Panc1 (cell line): ENCODE measurements at regions not wholly inside any gene's neighbourhood (a gene's known extent, or its start where the extent isn't known, plus 50 kb on each side); places are given as distances from the start of the nearest gene placed in this dataset.

ENCODE experiments used
- ATAC-seq: fragments of 200-7000 bp; cut with Tn5 transposase; 2 replicates; pipeline ENCODE4 v1.9.1; 2020; ENCODE audit warnings: mild to moderate bottlenecking, moderate library complexity
- BruUV-seq: library from RNA; stranded (reverse); fragments of 400-500 nt; replicated peaks from 2 replicates; lab custom pipeline; 2021; lab: Mats Ljungman, UMichigan
- CTCF ChIA-PET: fragments of 300-600 bp; sonication (Branson Sonifier 250); formaldehyde crosslinking; loops from one replicate; lab custom pipeline; 2022; ENCODE audit warnings: antibody characterized with exemption; lab: Charles Lee
- POLR2A ChIA-PET: fragments of 300-600 bp; sonication (Branson Sonifier 250); formaldehyde crosslinking; loops from one replicate; lab custom pipeline; 2022; ENCODE audit warnings: antibody characterized with exemption; lab: Charles Lee
- DNase-seq: peaks from one replicate; pipeline ENCODE4 v3.0.0-alpha.2; 2010; ENCODE audit warnings: low read depth, low spot score
- H3K27ac ChIP-seq: 2 replicates; pipeline ENCODE4 v1.5.1; 2011; ENCODE audit warnings: mild to moderate bottlenecking, low read length, inconsistent platforms
- H3K27me3 ChIP-seq: fragments of 200-500 bp; sonication (Bioruptor generic); 2 replicates; pipeline ENCODE4 v1.6.0; 2014; ENCODE audit warnings: low read length, inconsistent platforms; ENCODE audit not compliant: control insufficient read depth, insufficient read depth
- H3K36me3 ChIP-seq: fragments of 200-500 bp; sonication (Bioruptor generic); 2 replicates; pipeline ENCODE4 v1.5.1; 2014; ENCODE audit warnings: inconsistent platforms, mild to moderate bottlenecking, low read length, moderate library complexity; ENCODE audit not compliant: control insufficient read depth, insufficient read depth
- H3K4me1 ChIP-seq: 2 replicates; pipeline ENCODE4 v1.5.1; 2011; ENCODE audit warnings: inconsistent platforms, mild to moderate bottlenecking, low read length, moderate library complexity; ENCODE audit not compliant: control insufficient read depth, insufficient read depth
- H3K4me3 ChIP-seq, 2 experiments: 2 replicates each; pipeline ENCODE4 v1.5.1; 2011 to 2012; ENCODE audit warnings: low read depth in 2 of 2, low read length in 2 of 2, mild to moderate bottlenecking in 2 of 2, inconsistent platforms in 1 of 2, moderate library complexity in 1 of 2
- H3K9me3 ChIP-seq: fragments of 200-500 bp; sonication (Bioruptor generic); 2 replicates; pipeline ENCODE4 v1.5.1; 2014; ENCODE audit warnings: low read depth, mild to moderate bottlenecking, inconsistent platforms, low read length, moderate library complexity; ENCODE audit not compliant: control insufficient read depth, insufficient read depth
- CTCF ChIP-seq: fragments of 450-650 bp; IDR thresholded peaks from 2 replicates; pipeline ENCODE4 v1.5.1; 2017; ENCODE audit warnings: mild to moderate bottlenecking
- POLR2AphosphoS5 ChIP-seq: IDR thresholded peaks from 2 replicates; pipeline ENCODE4 v1.6.1; 2012; ENCODE audit warnings: mild to moderate bottlenecking, low read depth, low read length, moderate library complexity
- SIN3A ChIP-seq: IDR thresholded peaks from 2 replicates; pipeline ENCODE4 v1.6.1; 2012; ENCODE audit warnings: low read depth, mild to moderate bottlenecking, low read length, moderate library complexity, borderline replicate concordance; ENCODE audit not compliant: insufficient read depth
- TCF7L2 ChIP-seq: IDR thresholded peaks from 2 replicates; pipeline ENCODE4 v1.6.1; 2011; ENCODE audit warnings: mild to moderate bottlenecking, low read depth, low read length, inconsistent platforms
- in situ Hi-C: cut with HindIII; loops from 2 replicates; pipeline ENCODE4 v1.10.0; 2016; ENCODE audit warnings: low sequenced_read_pairs, low pct_unique_long_range_greater_than_20kb
- intact Hi-C: fragments of 100-400 bp; cut with micrococcal nuclease; formaldehyde crosslinking; loops from one replicate; pipeline ENCODE4 v1.10.0; 2022; ENCODE audit not compliant: unreplicated experiment
- TF ChIP-seq, protein P1 (sequence below), 2 experiments: IDR thresholded peaks; 2 replicates each; pipeline ENCODE4 v1.6.1; 2011 to 2012; ENCODE audit warnings: low read depth in 2 of 2, control low read depth in 1 of 2, low read length in 1 of 2, mild to moderate bottlenecking in 1 of 2, moderate library complexity in 1 of 2; ENCODE audit not compliant: insufficient read depth in 1 of 2

DNA sequence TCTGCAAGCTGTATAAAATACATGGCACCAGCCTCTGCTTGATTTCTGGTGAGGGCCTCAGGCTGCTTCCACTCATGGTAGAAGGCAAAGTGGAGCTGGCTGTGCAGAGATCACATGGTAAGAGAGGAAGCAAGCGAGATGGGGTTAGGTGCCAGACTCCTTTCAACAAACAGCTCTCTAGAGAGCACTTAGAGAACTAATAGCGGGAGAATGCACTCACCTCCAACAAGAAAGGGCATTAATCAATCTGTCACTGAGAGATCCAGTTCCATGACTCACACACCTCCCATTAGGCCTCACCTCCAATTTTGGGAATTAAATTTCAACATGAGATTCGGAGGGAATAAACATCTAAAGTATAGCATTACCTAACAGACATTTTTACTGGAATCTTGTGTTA is 644.1 kb upstream of the ARRDC4 start:
- POLR2A ChIA-PET, result no interaction called here
- Histone ChIP-seq H3K27me3 (no peaks in the 10 kb centered on the region), H3K36me3 (no peaks in the 10 kb centered on the region), H3K9me3 (no peaks in the 10 kb centered on the region), H3K4me3 (no peak overlapping the region), H3K27ac (no peak overlapping the region), H3K4me1 (no peaks in the 10 kb centered on the region)
- TF ChIP-seq, protein P1, sequence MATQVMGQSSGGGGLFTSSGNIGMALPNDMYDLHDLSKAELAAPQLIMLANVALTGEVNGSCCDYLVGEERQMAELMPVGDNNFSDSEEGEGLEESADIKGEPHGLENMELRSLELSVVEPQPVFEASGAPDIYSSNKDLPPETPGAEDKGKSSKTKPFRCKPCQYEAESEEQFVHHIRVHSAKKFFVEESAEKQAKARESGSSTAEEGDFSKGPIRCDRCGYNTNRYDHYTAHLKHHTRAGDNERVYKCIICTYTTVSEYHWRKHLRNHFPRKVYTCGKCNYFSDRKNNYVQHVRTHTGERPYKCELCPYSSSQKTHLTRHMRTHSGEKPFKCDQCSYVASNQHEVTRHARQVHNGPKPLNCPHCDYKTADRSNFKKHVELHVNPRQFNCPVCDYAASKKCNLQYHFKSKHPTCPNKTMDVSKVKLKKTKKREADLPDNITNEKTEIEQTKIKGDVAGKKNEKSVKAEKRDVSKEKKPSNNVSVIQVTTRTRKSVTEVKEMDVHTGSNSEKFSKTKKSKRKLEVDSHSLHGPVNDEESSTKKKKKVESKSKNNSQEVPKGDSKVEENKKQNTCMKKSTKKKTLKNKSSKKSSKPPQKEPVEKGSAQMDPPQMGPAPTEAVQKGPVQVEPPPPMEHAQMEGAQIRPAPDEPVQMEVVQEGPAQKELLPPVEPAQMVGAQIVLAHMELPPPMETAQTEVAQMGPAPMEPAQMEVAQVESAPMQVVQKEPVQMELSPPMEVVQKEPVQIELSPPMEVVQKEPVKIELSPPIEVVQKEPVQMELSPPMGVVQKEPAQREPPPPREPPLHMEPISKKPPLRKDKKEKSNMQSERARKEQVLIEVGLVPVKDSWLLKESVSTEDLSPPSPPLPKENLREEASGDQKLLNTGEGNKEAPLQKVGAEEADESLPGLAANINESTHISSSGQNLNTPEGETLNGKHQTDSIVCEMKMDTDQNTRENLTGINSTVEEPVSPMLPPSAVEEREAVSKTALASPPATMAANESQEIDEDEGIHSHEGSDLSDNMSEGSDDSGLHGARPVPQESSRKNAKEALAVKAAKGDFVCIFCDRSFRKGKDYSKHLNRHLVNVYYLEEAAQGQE (IDR thresholded peaks at IDR 0.05; ENCODE audit: insufficient read depth in 1 of 2, low read depth in 2 of 2, low read length in 1 of 2), result no peak
- TF ChIP-seq TCF7L2, result no peak
- no peak for TF ChIP-seq POLR2AphosphoS5
- TF ChIP-seq SIN3A, result no peak
- no peak for TF ChIP-seq CTCF
- BruUV-seq, result no TSS peak
- in situ Hi-C loops (no loop called here), intact Hi-C loops (no loop called here)
- CTCF ChIA-PET, result no interaction called here
- DNase-seq (no peak), ATAC-seq (no peak)

DNA sequence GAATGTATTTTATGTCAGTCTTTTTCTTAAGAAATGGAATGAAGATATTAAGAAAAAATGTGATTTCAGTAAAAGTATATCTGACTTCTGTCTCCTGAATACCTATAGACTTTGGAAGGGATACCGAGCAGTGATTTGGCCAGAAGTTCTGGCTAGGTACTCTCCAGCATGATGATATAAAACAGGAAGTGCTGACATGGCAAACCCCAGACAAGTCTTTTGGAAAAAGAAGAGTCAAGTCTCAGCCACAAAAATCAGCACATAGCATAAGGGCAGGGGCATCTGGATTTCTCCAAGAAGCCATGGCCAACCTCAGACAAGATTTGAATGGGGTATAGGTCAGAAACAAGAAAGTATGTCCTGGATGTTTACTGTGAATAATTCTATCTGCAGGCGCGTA is 643.3 kb upstream of the ARRDC4 start:
- Histone ChIP-seq H3K27me3 (no peaks in the 10 kb centered on the region), H3K9me3 (no peaks in the 10 kb centered on the region), H3K4me1 (no peaks in the 10 kb centered on the region), H3K4me3 (no peak overlapping the region), H3K36me3 (no peaks in the 10 kb centered on the region), H3K27ac (no peak overlapping the region)
- intact Hi-C loops (no loop called here), in situ Hi-C loops (no loop called here)
- DNase-seq (no peak), ATAC-seq (no peak)
- TF ChIP-seq, protein P1 (IDR thresholded peaks at IDR 0.05; ENCODE audit: insufficient read depth in 1 of 2, low read depth in 2 of 2, low read length in 1 of 2), result no peak
- TF ChIP-seq CTCF (no peak), SIN3A (no peak), TCF7L2 (no peak), POLR2AphosphoS5 (no peak)
- ChIA-PET CTCF (no interaction called here), POLR2A (no interaction called here)
- no TSS peak for BruUV-seq
